HEK293 (cell line): ENCODE measurements at regions not wholly inside any gene's neighbourhood (a gene's known extent, or its start where the extent isn't known, plus 50 kb on each side); places are given as distances from the start of the nearest gene placed in this dataset.

Source experiments
- CTCF ChIA-PET: fragments of 350-600 bp; formaldehyde crosslinking; extraction: SDS; loops from one replicate; lab custom pipeline; 2021; ENCODE audit warnings: antibody characterized with exemption; lab: Yijun Ruan, JAX
- POLR2A ChIA-PET: fragments of 300-600 bp; formaldehyde crosslinking; extraction: SDS; loops from one replicate; lab custom pipeline; 2020; ENCODE audit warnings: antibody characterized with exemption, inconsistent platforms; lab: Yijun Ruan, JAX
- H3K27ac ChIP-seq: fragments of 200-500 bp; sonication (Bioruptor generic); 2 replicates; pipeline ENCODE4 v1.5.1; 2014; ENCODE audit warnings: low read depth, low read length, control low read depth, inconsistent platforms; ENCODE audit errors: extremely low read depth
- H3K36me3 ChIP-seq, 2 experiments: fragments of 200-500 bp in 1 of 2; sonication (Bioruptor generic) in 1 of 2; 1 replicate in 1 of 2; 2 replicates in 1 of 2; pipeline ENCODE4 v1.5.1; 2014 to 2017; ENCODE audit warnings: inconsistent platforms in 2 of 2, low read length in 2 of 2; ENCODE audit not compliant: control insufficient read depth in 2 of 2, insufficient read depth in 1 of 2
- H3K4me1 ChIP-seq: fragments of 200-500 bp; sonication (Bioruptor generic); 2 replicates; pipeline ENCODE4 v1.5.1; 2014; ENCODE audit warnings: mild to moderate bottlenecking, low read length, inconsistent platforms; ENCODE audit not compliant: control insufficient read depth, insufficient read depth
- H3K4me3 ChIP-seq: 2 replicates; pipeline ENCODE4 v1.5.1; 2011; ENCODE audit warnings: low read depth, mild to moderate bottlenecking, control low read depth, low read length, moderate library complexity
- H3K9me3 ChIP-seq: fragments of 200-500 bp; sonication (Bioruptor generic); 2 replicates; pipeline ENCODE4 v1.5.1; 2014; ENCODE audit warnings: low read depth, low read length, inconsistent platforms; ENCODE audit not compliant: control insufficient read depth, insufficient read depth
- GLIS2 ChIP-seq: fragments of 450-650 bp; formaldehyde crosslinking; IDR thresholded peaks from 2 replicates; pipeline ENCODE4 v1.5.1; 2016; ENCODE audit warnings: missing biosample characterization, missing genetic modification characterization
- HOXA7 ChIP-seq: sonication (generic); formaldehyde crosslinking; IDR thresholded peaks from 2 replicates; pipeline ENCODE4 v1.8.1; 2022; ENCODE audit warnings: missing genetic modification reagents, borderline replicate concordance
- HOXD13 ChIP-seq: sonication (generic); formaldehyde crosslinking; IDR thresholded peaks from 2 replicates; pipeline ENCODE4 v1.8.0; 2022; ENCODE audit warnings: missing genetic modification reagents, borderline replicate concordance
- KLF16 ChIP-seq: fragments of 450-650 bp; formaldehyde crosslinking; IDR thresholded peaks from 2 replicates; pipeline ENCODE4 v1.5.1; 2017; ENCODE audit warnings: missing biosample characterization, missing genetic modification characterization
- MEIS1 ChIP-seq: sonication (generic); formaldehyde crosslinking; IDR thresholded peaks from 2 replicates; pipeline ENCODE4 v1.8.1; 2022; ENCODE audit warnings: missing genetic modification reagents, mild to moderate bottlenecking, borderline replicate concordance
- PRDM10 ChIP-seq: fragments of 450-650 bp; formaldehyde crosslinking; IDR thresholded peaks from 2 replicates; pipeline ENCODE4 v1.5.1; 2016; ENCODE audit warnings: missing biosample characterization, missing genetic modification characterization
- TSHZ1 ChIP-seq: fragments of 450-650 bp; formaldehyde crosslinking; IDR thresholded peaks from 2 replicates; pipeline ENCODE4 v1.5.1; 2016; ENCODE audit warnings: missing biosample characterization, missing genetic modification characterization, borderline replicate concordance
- ZBTB8A ChIP-seq: fragments of 450-650 bp; formaldehyde crosslinking; IDR thresholded peaks from 2 replicates; pipeline ENCODE4 v1.5.1; 2016; ENCODE audit warnings: missing biosample characterization, missing genetic modification characterization
- ZFP41 ChIP-seq: fragments of 450-650 bp; formaldehyde crosslinking; IDR thresholded peaks from 2 replicates; pipeline ENCODE4 v1.5.1; 2016; ENCODE audit warnings: missing biosample characterization, missing genetic modification characterization, borderline replicate concordance
- ZNF335 ChIP-seq: fragments of 450-650 bp; formaldehyde crosslinking; conservative IDR thresholded peaks from 2 replicates; pipeline ENCODE4 v1.5.1; 2016; ENCODE audit warnings: missing biosample characterization, missing genetic modification characterization
- ZNF394 ChIP-seq: fragments of 450-650 bp; formaldehyde crosslinking; IDR thresholded peaks from 2 replicates; pipeline ENCODE4 v1.5.1; 2016; ENCODE audit warnings: missing biosample characterization, missing genetic modification characterization, mild to moderate bottlenecking, moderate library complexity, borderline replicate concordance
- ZNF48 ChIP-seq: fragments of 450-650 bp; formaldehyde crosslinking; IDR thresholded peaks from 2 replicates; pipeline ENCODE4 v1.5.1; 2016; ENCODE audit warnings: missing biosample characterization, missing genetic modification characterization
- ZNF623 ChIP-seq: fragments of 450-650 bp; formaldehyde crosslinking; IDR thresholded peaks from 2 replicates; pipeline ENCODE4 v1.5.1; 2016; ENCODE audit warnings: missing biosample characterization, missing genetic modification characterization
- ZNF645 ChIP-seq: fragments of 450-650 bp; formaldehyde crosslinking; IDR thresholded peaks from 2 replicates; pipeline ENCODE4; 2016; ENCODE audit warnings: missing biosample characterization, missing genetic modification characterization
- ZNF76 ChIP-seq: fragments of 450-650 bp; formaldehyde crosslinking; IDR thresholded peaks from 2 replicates; pipeline ENCODE4; 2016; ENCODE audit warnings: low read depth, missing biosample characterization, missing genetic modification characterization, borderline replicate concordance
- TF ChIP-seq, protein P1 (sequence below): fragments of 450-650 bp; formaldehyde crosslinking; IDR thresholded peaks from 2 replicates; pipeline ENCODE4 v1.5.1; 2017; ENCODE audit warnings: missing biosample characterization, missing genetic modification characterization
- TF ChIP-seq, protein P2 (sequence below): fragments of 450-650 bp; IDR thresholded peaks from 2 replicates; pipeline ENCODE4 v1.5.1; 2018; ENCODE audit warnings: missing biosample characterization, missing genetic modification characterization

- TF ChIP-seq TSHZ1 (tag by site-specific recombination) = no peak
- TF ChIP-seq, protein P1, sequence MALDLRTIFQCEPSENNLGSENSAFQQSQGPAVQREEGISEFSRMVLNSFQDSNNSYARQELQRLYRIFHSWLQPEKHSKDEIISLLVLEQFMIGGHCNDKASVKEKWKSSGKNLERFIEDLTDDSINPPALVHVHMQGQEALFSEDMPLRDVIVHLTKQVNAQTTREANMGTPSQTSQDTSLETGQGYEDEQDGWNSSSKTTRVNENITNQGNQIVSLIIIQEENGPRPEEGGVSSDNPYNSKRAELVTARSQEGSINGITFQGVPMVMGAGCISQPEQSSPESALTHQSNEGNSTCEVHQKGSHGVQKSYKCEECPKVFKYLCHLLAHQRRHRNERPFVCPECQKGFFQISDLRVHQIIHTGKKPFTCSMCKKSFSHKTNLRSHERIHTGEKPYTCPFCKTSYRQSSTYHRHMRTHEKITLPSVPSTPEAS (tag by site-specific recombination) = no peak
- TF ChIP-seq ZBTB8A (tag by site-specific recombination) = no peak
Observed at GRCh38 chr1:88421997-88422396, 262.1 kb upstream of the PKN2 start (continued).

DNA sequence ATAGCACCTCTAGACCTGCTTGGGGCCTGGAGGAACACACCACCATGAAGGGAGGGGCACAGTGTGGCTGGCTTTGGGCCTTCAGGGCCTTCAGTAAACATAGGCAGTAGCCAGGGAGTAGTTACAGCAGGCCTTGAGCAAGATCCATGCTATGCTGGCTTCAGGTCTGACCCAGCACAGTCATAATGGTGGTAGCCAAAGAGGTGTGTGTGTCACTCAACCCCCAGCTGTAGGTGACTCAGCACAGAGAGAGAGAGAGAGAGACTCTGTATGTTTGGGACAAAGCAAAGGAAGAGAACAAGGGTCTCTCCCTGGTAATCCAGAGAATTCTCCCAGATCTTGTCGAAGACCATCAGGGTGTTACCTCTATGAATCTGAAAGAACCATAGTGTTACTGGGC, 250.5 kb upstream of the PKN2 start:
- Histone ChIP-seq H3K4me3 (no peak overlapping the region), H3K4me1 (no peaks in the 10 kb centered on the region), H3K27ac (no peak overlapping the region), H3K36me3 (no peaks in the 10 kb centered on the region), H3K9me3 (no peaks in the 10 kb centered on the region)
- ChIA-PET CTCF (interaction anchor here (0.8 kb wide), 1 partner anchor 205 kb away, joined by 3 read pairs; no protein-coding TSS in a partner anchor), POLR2A (no interaction called here)
- TF ChIP-seq ZNF623 (tag by site-specific recombination) (no peak), HOXA7 (CRISPR knock-in tag) (no peak), PRDM10 (tag by site-specific recombination) (no peak), ZFP41 (tag by site-specific recombination) (no peak), ZNF645 (tag by site-specific recombination) (no peak), ZNF394 (tag by site-specific recombination) (no peak), HOXD13 (CRISPR knock-in tag) (no peak), ZNF335 (tag by site-specific recombination) (no peak), MEIS1 (CRISPR knock-in tag) (no peak), ZNF48 (no peak), KLF16 (tag by site-specific recombination) (no peak), ZNF76 (no peak), GLIS2 (tag by site-specific recombination) (no peak)
- TF ChIP-seq, protein P2, sequence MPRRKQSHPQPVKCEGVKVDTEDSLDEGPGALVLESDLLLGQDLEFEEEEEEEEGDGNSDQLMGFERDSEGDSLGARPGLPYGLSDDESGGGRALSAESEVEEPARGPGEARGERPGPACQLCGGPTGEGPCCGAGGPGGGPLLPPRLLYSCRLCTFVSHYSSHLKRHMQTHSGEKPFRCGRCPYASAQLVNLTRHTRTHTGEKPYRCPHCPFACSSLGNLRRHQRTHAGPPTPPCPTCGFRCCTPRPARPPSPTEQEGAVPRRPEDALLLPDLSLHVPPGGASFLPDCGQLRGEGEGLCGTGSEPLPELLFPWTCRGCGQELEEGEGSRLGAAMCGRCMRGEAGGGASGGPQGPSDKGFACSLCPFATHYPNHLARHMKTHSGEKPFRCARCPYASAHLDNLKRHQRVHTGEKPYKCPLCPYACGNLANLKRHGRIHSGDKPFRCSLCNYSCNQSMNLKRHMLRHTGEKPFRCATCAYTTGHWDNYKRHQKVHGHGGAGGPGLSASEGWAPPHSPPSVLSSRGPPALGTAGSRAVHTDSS = no peak
